ENCODE measurements at regions not wholly inside any gene's neighbourhood (a gene's known extent, or its start where the extent isn't known, plus 50 kb on each side); places are given as distances from the start of the nearest gene placed in this dataset.

DNA sequence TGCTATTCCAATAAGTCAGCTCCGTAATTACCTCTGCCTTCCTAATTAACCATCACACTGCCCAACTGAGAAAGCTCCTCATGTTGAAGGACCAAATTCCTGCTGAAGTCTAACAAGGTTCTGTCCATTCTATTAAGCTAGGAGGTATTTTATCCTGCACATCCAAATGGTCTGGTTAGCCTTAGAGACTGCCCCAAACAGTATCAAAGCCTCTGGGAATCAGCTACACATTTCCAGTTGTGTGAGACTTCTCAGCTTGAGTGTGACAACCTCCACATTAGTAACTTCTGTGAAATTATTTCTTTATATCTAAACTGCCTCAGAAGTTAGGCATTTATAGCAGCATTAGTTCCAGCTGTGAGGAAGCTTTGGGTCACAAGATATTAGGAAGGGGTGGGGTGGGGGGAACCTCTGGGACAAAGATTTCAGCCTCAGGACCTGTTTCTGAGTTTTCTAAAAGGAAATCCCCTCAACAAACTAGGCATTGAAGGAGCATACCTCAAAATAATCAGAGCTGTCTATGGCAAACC lies 150.5 kb upstream of the DUSP10 start:
- no peak for ATAC-seq
- TF ChIP-seq TOX (CRISPR knock-in tag; IDR thresholded peaks at IDR 0.05; ENCODE audit: borderline replicate concordance) = no peak
- no peak for TF ChIP-seq SNAI2 (CRISPR knock-in tag; IDR thresholded peaks at IDR 0.05)
- TF ChIP-seq ARNTL (CRISPR knock-in tag; IDR thresholded peaks at IDR 0.05; ENCODE audit: borderline replicate concordance, low read depth) = no peak
- TF ChIP-seq RARB (CRISPR knock-in tag; IDR thresholded peaks at IDR 0.05) = no peak
- TF ChIP-seq, protein P1, sequence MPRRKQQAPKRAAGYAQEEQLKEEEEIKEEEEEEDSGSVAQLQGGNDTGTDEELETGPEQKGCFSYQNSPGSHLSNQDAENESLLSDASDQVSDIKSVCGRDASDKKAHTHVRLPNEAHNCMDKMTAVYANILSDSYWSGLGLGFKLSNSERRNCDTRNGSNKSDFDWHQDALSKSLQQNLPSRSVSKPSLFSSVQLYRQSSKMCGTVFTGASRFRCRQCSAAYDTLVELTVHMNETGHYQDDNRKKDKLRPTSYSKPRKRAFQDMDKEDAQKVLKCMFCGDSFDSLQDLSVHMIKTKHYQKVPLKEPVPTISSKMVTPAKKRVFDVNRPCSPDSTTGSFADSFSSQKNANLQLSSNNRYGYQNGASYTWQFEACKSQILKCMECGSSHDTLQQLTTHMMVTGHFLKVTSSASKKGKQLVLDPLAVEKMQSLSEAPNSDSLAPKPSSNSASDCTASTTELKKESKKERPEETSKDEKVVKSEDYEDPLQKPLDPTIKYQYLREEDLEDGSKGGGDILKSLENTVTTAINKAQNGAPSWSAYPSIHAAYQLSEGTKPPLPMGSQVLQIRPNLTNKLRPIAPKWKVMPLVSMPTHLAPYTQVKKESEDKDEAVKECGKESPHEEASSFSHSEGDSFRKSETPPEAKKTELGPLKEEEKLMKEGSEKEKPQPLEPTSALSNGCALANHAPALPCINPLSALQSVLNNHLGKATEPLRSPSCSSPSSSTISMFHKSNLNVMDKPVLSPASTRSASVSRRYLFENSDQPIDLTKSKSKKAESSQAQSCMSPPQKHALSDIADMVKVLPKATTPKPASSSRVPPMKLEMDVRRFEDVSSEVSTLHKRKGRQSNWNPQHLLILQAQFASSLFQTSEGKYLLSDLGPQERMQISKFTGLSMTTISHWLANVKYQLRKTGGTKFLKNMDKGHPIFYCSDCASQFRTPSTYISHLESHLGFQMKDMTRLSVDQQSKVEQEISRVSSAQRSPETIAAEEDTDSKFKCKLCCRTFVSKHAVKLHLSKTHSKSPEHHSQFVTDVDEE (CRISPR knock-in tag; IDR thresholded peaks at IDR 0.05) = no peak
- no peak for TF ChIP-seq ZNF70 (CRISPR knock-in tag; IDR thresholded peaks at IDR 0.05)
- TF ChIP-seq, protein P2, sequence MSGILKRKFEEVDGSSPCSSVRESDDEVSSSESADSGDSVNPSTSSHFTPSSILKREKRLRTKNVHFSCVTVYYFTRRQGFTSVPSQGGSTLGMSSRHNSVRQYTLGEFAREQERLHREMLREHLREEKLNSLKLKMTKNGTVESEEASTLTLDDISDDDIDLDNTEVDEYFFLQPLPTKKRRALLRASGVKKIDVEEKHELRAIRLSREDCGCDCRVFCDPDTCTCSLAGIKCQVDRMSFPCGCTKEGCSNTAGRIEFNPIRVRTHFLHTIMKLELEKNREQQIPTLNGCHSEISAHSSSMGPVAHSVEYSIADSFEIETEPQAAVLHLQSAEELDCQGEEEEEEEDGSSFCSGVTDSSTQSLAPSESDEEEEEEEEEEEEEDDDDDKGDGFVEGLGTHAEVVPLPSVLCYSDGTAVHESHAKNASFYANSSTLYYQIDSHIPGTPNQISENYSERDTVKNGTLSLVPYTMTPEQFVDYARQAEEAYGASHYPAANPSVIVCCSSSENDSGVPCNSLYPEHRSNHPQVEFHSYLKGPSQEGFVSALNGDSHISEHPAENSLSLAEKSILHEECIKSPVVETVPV (CRISPR knock-in tag; IDR thresholded peaks at IDR 0.05) = no peak
- TF ChIP-seq CSDC2 (CRISPR knock-in tag; IDR thresholded peaks at IDR 0.05) = no peak

DNA sequence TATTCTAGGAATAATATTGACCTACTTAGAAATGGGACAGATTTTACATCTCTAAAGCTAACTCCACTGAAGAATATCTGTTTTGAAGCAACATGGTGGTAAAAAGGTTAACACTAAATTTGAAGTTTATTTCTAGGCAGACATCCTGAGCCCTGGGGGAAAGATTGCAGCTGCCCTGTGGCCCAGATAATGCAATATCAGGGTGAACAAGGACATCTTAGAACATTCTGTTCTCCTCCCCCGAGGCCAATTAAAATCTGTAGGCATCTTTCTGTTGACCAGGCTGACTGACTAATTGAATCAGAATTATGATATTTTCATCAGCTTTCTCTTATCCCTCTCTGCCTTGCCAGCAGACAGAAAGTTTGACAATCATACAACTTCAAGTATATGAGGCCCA lies 149.8 kb upstream of the DUSP10 start:
- TF ChIP-seq ZC3H10 (CRISPR knock-in tag; IDR thresholded peaks at IDR 0.05) (no peak), ZFP3 (CRISPR knock-in tag; IDR thresholded peaks at IDR 0.05) (no peak), GLIS3 (CRISPR knock-in tag; IDR thresholded peaks at IDR 0.05) (no peak), CSDC2 (CRISPR knock-in tag; IDR thresholded peaks at IDR 0.05) (no peak), BACH2 (CRISPR knock-in tag; IDR thresholded peaks at IDR 0.05; ENCODE audit: borderline replicate concordance) (no peak), ARNTL (CRISPR knock-in tag; IDR thresholded peaks at IDR 0.05; ENCODE audit: borderline replicate concordance, low read depth) (no peak), TOX (CRISPR knock-in tag; IDR thresholded peaks at IDR 0.05; ENCODE audit: borderline replicate concordance) (no peak), ESRRG (CRISPR knock-in tag; IDR thresholded peaks at IDR 0.05) (no peak), ZFP30 (CRISPR knock-in tag; IDR thresholded peaks at IDR 0.05) (no peak), PPARA (CRISPR knock-in tag; IDR thresholded peaks at IDR 0.05; ENCODE audit: borderline replicate concordance) (no peak), ZNF565 (CRISPR knock-in tag; conservative IDR thresholded peaks at IDR 0.05; ENCODE audit: low read depth) (no peak), SNAI2 (CRISPR knock-in tag; IDR thresholded peaks at IDR 0.05) (no peak)
- TF ChIP-seq, protein P3, sequence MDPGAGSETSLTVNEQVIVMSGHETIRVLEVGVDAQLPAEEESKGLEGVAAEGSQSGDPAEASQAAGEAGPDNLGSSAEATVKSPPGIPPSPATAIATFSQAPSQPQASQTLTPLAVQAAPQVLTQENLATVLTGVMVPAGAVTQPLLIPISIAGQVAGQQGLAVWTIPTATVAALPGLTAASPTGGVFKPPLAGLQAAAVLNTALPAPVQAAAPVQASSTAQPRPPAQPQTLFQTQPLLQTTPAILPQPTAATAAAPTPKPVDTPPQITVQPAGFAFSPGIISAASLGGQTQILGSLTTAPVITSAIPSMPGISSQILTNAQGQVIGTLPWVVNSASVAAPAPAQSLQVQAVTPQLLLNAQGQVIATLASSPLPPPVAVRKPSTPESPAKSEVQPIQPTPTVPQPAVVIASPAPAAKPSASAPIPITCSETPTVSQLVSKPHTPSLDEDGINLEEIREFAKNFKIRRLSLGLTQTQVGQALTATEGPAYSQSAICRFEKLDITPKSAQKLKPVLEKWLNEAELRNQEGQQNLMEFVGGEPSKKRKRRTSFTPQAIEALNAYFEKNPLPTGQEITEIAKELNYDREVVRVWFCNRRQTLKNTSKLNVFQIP (CRISPR knock-in tag; IDR thresholded peaks at IDR 0.05; ENCODE audit: borderline replicate concordance, low read depth) = no peak
- TF ChIP-seq, protein P1 (CRISPR knock-in tag; IDR thresholded peaks at IDR 0.05) = no peak
- no peak for ATAC-seq

DNA sequence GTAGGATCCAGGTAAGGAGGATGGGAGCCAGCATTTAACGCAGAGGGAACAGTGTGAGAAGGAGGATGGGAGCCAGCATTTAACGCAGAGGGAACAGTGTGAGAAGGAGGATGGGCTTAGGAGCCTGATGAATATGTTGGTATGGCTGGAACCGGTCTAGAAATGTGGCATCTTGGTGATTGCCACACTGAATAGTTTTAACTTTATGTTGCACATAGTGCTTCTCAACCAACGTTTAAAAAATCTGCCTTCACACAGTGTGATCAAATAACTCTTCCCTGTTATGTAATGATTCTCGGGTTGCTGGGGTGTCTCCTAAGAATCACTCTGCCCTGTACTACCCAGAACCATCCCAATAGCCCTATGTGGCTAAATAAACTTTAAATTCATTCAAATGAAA lies 146.9 kb upstream of the DUSP10 start:
- no peak for ATAC-seq
- TF ChIP-seq, protein P4, sequence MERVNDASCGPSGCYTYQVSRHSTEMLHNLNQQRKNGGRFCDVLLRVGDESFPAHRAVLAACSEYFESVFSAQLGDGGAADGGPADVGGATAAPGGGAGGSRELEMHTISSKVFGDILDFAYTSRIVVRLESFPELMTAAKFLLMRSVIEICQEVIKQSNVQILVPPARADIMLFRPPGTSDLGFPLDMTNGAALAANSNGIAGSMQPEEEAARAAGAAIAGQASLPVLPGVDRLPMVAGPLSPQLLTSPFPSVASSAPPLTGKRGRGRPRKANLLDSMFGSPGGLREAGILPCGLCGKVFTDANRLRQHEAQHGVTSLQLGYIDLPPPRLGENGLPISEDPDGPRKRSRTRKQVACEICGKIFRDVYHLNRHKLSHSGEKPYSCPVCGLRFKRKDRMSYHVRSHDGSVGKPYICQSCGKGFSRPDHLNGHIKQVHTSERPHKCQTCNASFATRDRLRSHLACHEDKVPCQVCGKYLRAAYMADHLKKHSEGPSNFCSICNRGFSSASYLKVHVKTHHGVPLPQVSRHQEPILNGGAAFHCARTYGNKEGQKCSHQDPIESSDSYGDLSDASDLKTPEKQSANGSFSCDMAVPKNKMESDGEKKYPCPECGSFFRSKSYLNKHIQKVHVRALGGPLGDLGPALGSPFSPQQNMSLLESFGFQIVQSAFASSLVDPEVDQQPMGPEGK (CRISPR knock-in tag; IDR thresholded peaks at IDR 0.05; ENCODE audit: borderline replicate concordance) = no peak
- TF ChIP-seq CSDC2 (CRISPR knock-in tag; IDR thresholded peaks at IDR 0.05) (no peak), ESRRG (CRISPR knock-in tag; IDR thresholded peaks at IDR 0.05) (no peak), GLIS3 (CRISPR knock-in tag; IDR thresholded peaks at IDR 0.05) (no peak), ARNTL (CRISPR knock-in tag; IDR thresholded peaks at IDR 0.05; ENCODE audit: borderline replicate concordance, low read depth) (no peak), TCF4 (CRISPR knock-in tag; IDR thresholded peaks at IDR 0.05; ENCODE audit: borderline replicate concordance) (no peak)

Data from SK-N-SH treated with all-trans-retinoic acid at 6 μM for 48 hours (cell line).